AG04450 (cell line): ENCODE measurements at regions not wholly inside any gene's neighbourhood (a gene's known extent, or its start where the extent isn't known, plus 50 kb on each side); places are given as distances from the start of the nearest gene placed in this dataset.

Source experiments
- CTCF ChIA-PET: fragments of 300-600, 350-600 bp; formaldehyde crosslinking; extraction: SDS; loops from one replicate; lab custom pipeline; 2022; ENCODE audit warnings: antibody characterized with exemption, inconsistent platforms; lab: Charles Lee
- POLR2A ChIA-PET: fragments of 350-600 bp; formaldehyde crosslinking; extraction: SDS; loops from one replicate; lab custom pipeline; 2021; ENCODE audit warnings: antibody characterized with exemption, inconsistent platforms; lab: Yijun Ruan, JAX
- DNase-seq: peaks from one replicate; pipeline ENCODE4 v3.0.0-alpha.2; 2011; ENCODE audit warnings: low read depth, low spot score
- H3K27ac ChIP-seq: one replicate; pipeline ENCODE4 v1.5.1; 2012; ENCODE audit warnings: low read depth, low read length, control low read depth
- H3K27me3 ChIP-seq: one replicate; pipeline ENCODE4 v1.6.0; 2012; ENCODE audit warnings: low read length; ENCODE audit not compliant: control insufficient read depth, insufficient read depth
- H3K4me3 ChIP-seq: 2 replicates; pipeline ENCODE4 v1.5.1; 2011; ENCODE audit warnings: mild to moderate bottlenecking, low read depth, low read length, control low read depth
- H3K9me3 ChIP-seq: 2 replicates; pipeline ENCODE4 v1.5.1; 2012; ENCODE audit warnings: low read length; ENCODE audit not compliant: control insufficient read depth, insufficient read depth
- TF ChIP-seq, protein P1 (sequence below): IDR thresholded peaks from 2 replicates; pipeline ENCODE4 v1.5.1; 2011; ENCODE audit warnings: low read depth, low read length, control low read depth, inconsistent platforms

DNA sequence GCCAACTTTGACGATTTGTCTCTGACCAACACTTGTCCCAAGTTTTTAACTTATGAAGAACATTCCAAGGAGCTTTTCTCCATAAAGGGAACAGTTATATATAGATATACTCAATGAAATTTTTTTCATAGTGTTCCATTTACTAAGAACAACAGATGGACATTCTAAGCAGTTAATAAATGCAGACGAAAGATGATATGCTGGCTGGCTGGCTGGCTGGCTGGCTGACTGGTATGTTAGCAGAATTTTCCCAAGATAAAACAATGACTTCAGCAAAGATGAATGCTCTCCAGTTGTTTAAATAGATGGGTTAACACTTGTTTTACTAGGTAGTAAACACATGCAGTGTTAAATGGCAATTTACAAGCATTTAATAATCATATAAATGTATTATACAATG lies 62.2 kb downstream of the SPANXN3 start:
- TF ChIP-seq, protein P1, sequence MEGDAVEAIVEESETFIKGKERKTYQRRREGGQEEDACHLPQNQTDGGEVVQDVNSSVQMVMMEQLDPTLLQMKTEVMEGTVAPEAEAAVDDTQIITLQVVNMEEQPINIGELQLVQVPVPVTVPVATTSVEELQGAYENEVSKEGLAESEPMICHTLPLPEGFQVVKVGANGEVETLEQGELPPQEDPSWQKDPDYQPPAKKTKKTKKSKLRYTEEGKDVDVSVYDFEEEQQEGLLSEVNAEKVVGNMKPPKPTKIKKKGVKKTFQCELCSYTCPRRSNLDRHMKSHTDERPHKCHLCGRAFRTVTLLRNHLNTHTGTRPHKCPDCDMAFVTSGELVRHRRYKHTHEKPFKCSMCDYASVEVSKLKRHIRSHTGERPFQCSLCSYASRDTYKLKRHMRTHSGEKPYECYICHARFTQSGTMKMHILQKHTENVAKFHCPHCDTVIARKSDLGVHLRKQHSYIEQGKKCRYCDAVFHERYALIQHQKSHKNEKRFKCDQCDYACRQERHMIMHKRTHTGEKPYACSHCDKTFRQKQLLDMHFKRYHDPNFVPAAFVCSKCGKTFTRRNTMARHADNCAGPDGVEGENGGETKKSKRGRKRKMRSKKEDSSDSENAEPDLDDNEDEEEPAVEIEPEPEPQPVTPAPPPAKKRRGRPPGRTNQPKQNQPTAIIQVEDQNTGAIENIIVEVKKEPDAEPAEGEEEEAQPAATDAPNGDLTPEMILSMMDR = no peak
- CTCF ChIA-PET = no interaction called here
- H3K27ac ChIP-seq = no peak overlapping the region
- H3K9me3 ChIP-seq = no peaks in the 10 kb centered on the region; the same call in 1 of the 2 replicates
- no peak for DNase-seq
- H3K4me3 ChIP-seq = no peak overlapping the region
- no peaks in the 10 kb centered on the region for H3K27me3 ChIP-seq
- POLR2A ChIA-PET = no interaction called here

DNA sequence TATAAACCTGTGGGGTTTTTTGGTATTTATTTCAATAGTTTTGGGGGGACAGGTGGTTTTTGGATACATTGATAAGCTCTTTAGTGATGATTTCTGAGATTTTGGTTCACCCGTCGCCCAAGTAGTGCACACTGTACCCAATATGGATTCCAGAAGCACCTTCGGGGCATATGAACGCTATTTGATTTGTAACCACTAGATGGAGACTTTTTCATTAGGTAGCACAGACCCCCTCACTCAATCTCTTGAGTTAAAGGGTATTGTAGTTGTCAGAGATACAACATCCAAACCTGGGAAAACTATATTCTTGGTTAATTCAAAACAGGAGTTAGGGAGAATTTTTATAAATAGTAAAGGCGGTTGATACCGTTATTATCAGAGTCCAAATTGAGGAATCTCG lies 79.8 kb downstream of the SPANXN3 start:
- CTCF ChIA-PET = no interaction called here
- DNase-seq = no peak

DNA sequence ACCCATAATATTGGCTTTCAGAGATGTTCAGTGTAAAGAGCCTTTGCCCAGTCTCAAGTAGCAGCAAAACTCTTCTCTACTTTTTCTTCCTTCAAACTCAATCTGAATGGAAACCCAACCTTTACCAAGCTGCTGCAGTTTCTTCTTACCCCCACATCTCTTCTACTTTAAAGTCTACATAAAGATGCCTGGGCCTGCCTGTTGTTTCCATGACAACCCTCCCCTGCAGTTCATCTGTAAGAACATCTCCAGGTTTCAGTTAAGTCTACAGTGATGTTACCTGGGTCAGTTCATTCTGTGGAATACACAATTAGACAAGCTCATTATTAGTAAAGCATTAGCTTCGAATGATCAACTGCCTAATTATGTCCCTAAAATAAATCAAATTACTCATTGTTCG lies 81.4 kb downstream of the SPANXN3 start:
- Histone ChIP-seq H3K9me3 (no peaks in the 10 kb centered on the region), H3K4me3 (no peak overlapping the region), H3K27ac (no peak overlapping the region), H3K27me3 (no peaks in the 10 kb centered on the region)
- ChIA-PET CTCF (no interaction called here), POLR2A (no interaction called here)
- TF ChIP-seq, protein P1 = no peak
- no peak for DNase-seq

More for the DNA sequence above, 79.8 kb downstream of the SPANXN3 start:
- Histone ChIP-seq H3K4me3 (no peak overlapping the region), H3K9me3 (no peaks in the 10 kb centered on the region), H3K27ac (no peak overlapping the region), H3K27me3 (no peaks in the 10 kb centered on the region)
- TF ChIP-seq, protein P1 = no peak
- POLR2A ChIA-PET = no interaction called here

DNA sequence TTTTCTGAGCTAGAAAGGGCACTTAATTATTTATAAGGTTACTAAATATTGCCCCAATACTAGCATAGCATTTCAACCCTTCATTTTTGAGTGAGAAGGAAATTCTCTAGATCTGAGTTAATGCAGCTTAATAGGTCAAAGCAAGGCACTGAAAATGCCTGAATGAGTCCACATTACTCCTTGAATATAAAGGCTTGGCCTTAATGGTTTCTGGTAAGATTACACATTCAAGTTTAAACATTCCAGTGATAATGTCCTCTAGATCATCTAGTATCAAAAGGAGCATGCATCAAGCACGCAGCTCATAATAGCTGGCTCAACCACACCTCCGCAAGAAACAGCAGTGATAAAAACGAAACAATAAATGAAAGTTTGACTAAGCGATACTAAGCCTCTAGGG lies 87.5 kb downstream of the SPANXN3 start:
- POLR2A ChIA-PET = no interaction called here
- Histone ChIP-seq H3K4me3 (no peak overlapping the region), H3K27ac (no peak overlapping the region), H3K27me3 (no peaks in the 10 kb centered on the region), H3K9me3 (no peaks in the 10 kb centered on the region)
- TF ChIP-seq, protein P1 = no peak
- no peak for DNase-seq
- CTCF ChIA-PET = no interaction called here

DNA sequence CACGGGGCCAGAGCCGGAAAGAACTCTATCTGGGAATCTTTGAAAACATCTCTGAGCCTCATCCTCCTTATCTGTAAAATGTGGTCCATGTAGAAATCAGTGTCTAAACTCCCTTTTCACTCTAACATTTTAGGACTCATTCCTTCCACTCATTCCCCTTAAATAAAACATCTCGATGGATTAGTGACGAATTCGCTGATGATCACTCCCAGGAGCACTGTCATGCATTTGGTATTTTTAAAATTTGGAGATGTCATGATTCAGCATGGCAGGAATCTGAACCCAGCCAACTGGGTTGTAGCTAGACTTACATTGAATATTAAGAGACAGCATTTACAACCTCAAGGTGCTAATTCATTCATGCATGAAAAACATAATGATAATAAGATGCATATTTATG lies 88.1 kb downstream of the SPANXN3 start:
- ChIA-PET CTCF (no interaction called here), POLR2A (no interaction called here)
- Histone ChIP-seq H3K27ac (no peak overlapping the region), H3K9me3 (no peaks in the 10 kb centered on the region), H3K27me3 (no peaks in the 10 kb centered on the region), H3K4me3 (no peak overlapping the region)
- TF ChIP-seq, protein P1 = no peak
- no peak for DNase-seq
